ENCODE measurements at regions not wholly inside any gene's neighbourhood (a gene's known extent, or its start where the extent isn't known, plus 50 kb on each side); places are given as distances from the start of the nearest gene placed in this dataset.

DNA sequence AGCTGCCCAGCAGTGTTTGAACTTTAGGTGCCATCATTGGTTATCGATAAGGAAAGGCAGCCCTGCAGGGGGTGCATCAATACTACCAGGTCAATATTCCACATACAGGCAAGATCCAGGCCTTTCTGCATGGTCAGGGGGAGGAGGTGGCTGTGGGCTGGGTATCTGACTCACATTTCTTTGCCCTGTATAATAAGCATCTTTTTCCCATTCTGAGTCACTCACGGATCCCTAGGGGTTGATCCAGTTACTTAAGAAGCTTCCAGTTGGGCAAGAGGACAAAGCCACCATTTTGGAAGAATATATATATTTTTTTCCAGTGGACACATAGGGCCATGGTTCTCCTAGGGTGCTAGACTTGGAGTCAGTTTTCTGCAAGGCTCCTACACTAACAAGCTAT, 114.2 kb upstream of the HABP2 start:
- TF ChIP-seq, protein P1, sequence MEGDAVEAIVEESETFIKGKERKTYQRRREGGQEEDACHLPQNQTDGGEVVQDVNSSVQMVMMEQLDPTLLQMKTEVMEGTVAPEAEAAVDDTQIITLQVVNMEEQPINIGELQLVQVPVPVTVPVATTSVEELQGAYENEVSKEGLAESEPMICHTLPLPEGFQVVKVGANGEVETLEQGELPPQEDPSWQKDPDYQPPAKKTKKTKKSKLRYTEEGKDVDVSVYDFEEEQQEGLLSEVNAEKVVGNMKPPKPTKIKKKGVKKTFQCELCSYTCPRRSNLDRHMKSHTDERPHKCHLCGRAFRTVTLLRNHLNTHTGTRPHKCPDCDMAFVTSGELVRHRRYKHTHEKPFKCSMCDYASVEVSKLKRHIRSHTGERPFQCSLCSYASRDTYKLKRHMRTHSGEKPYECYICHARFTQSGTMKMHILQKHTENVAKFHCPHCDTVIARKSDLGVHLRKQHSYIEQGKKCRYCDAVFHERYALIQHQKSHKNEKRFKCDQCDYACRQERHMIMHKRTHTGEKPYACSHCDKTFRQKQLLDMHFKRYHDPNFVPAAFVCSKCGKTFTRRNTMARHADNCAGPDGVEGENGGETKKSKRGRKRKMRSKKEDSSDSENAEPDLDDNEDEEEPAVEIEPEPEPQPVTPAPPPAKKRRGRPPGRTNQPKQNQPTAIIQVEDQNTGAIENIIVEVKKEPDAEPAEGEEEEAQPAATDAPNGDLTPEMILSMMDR (IDR thresholded peaks at IDR 0.05), result no peak
- TF ChIP-seq POLR2A (IDR thresholded peaks at IDR 0.05), result no peak
